Body of pancreas (tissue), 4 donors: ENCODE measurements at regions not wholly inside any gene's neighbourhood (a gene's known extent, or its start where the extent isn't known, plus 50 kb on each side); places are given as distances from the start of the nearest gene placed in this dataset.
"Not testable (repeated sequence)": the region's sequence is repeated elsewhere in the genome, so short reads cannot be mapped to it uniquely, and the experiment has no call there.

ENCODE experiments used
- CTCF ChIP-seq, 7 experiments: fragments of 450-650 bp in 4 of 7; fragments of 200-600 bp in 3 of 7; sonication (generic) in 3 of 7; IDR thresholded peaks; one replicate each; pipeline ENCODE4 v1.5.1; 2016 to 2019; ENCODE audit warnings: antibody characterized with exemption in 7 of 7
- POLR2A ChIP-seq, 3 donors: fragments of 450-650 bp; IDR thresholded peaks; one replicate each; pipeline ENCODE4 v1.6.1; 2016; ENCODE audit warnings: antibody characterized with exemption in 3 of 3, mild to moderate bottlenecking in 2 of 3

GRCh38 chr1:29795965-29796364, 559.6 kb downstream of the PTPRU start:
- TF ChIP-seq CTCF, POLR2A (IDR thresholded peaks at IDR 0.05): not testable (repeated sequence)
